ENCODE measurements at regions not wholly inside any gene's neighbourhood (a gene's known extent, or its start where the extent isn't known, plus 50 kb on each side); places are given as distances from the start of the nearest gene placed in this dataset.

GRCh38 chr12:68499616-68500015 is 111.1 kb upstream of the RAP1B start:
- no peak for ATAC-seq
- DNase-seq = no peak
- H3K9me2 ChIP-seq (replicated peaks; ENCODE audit: low read length) = 0 out of 2 replicates have a peak, but pooled peaks cover 4% of the 10 kb centered on the region
- CTCF ChIA-PET = no interaction called here
- no peak overlapping the region for H3K4me2 ChIP-seq (ENCODE audit: low read length)
- no peaks in the 10 kb centered on the region for H3K4me1 ChIP-seq (ENCODE audit: insufficient read depth, low read length)
- POLR2A ChIA-PET (ENCODE audit: unreplicated experiment) = no interaction called here
- no peaks in the 10 kb centered on the region for H3K9me3 ChIP-seq (ENCODE audit: low read length)
- no peaks in the 10 kb centered on the region for H3K36me3 ChIP-seq (ENCODE audit: low read depth, low read length)
- H4K20me1 ChIP-seq (ENCODE audit: low read length) = no peaks in the 10 kb centered on the region
- no peaks in the 10 kb centered on the region for H3F3A ChIP-seq (ENCODE audit: low read length, unreplicated experiment)
- no peaks in the 10 kb centered on the region for H3K27me3 ChIP-seq (ENCODE audit: low read length)
- no peak overlapping the region for H3K4me3 ChIP-seq (ENCODE audit: low read length)
- no peak overlapping the region for H3K27ac ChIP-seq (ENCODE audit: low read length)
- no peaks in the 10 kb centered on the region for H3K79me2 ChIP-seq (ENCODE audit: low read length)
- TF ChIP-seq EZH2 (IDR thresholded peaks at IDR 0.05; ENCODE audit: low read length, unreplicated experiment) = no peak
- TF ChIP-seq, protein P1, sequence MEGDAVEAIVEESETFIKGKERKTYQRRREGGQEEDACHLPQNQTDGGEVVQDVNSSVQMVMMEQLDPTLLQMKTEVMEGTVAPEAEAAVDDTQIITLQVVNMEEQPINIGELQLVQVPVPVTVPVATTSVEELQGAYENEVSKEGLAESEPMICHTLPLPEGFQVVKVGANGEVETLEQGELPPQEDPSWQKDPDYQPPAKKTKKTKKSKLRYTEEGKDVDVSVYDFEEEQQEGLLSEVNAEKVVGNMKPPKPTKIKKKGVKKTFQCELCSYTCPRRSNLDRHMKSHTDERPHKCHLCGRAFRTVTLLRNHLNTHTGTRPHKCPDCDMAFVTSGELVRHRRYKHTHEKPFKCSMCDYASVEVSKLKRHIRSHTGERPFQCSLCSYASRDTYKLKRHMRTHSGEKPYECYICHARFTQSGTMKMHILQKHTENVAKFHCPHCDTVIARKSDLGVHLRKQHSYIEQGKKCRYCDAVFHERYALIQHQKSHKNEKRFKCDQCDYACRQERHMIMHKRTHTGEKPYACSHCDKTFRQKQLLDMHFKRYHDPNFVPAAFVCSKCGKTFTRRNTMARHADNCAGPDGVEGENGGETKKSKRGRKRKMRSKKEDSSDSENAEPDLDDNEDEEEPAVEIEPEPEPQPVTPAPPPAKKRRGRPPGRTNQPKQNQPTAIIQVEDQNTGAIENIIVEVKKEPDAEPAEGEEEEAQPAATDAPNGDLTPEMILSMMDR (conservative IDR thresholded peaks at IDR 0.05; ENCODE audit: low read depth, low read length) = no peak
- TF ChIP-seq EZH2phosphoT487 (IDR thresholded peaks at IDR 0.05; ENCODE audit: borderline replicate concordance, low read length) = no peak
- H3K9ac ChIP-seq (ENCODE audit: low read length) = no peak overlapping the region
- BruUV-seq (replicated peaks) = no TSS peak
- no peak overlapping the region for H2AFZ ChIP-seq (ENCODE audit: low read length)
- intact Hi-C loops (cut with micrococcal nuclease) = no loop called here

GRCh38 chr12:68501226-68501625 is 109.5 kb upstream of the RAP1B start:
- BruUV-seq (replicated peaks) = no TSS peak
- CTCF ChIA-PET = interaction anchor here (0.6 kb wide), 2 partner anchors 18 to 367 kb away, joined by 3 to 4 read pairs; no protein-coding TSS in a partner anchor
- no peak overlapping the region for H3K27ac ChIP-seq (ENCODE audit: low read length)
- TF ChIP-seq EZH2phosphoT487 (IDR thresholded peaks at IDR 0.05; ENCODE audit: borderline replicate concordance, low read length) (no peak), EZH2 (IDR thresholded peaks at IDR 0.05; ENCODE audit: low read length, unreplicated experiment) (no peak)
- TF ChIP-seq, protein P1 (conservative IDR thresholded peaks at IDR 0.05; ENCODE audit: low read depth, low read length) = no peak
- H3K79me2 ChIP-seq (ENCODE audit: low read length) = no peaks in the 10 kb centered on the region
- H3K9me3 ChIP-seq (ENCODE audit: low read length) = no peaks in the 10 kb centered on the region
- H2AFZ ChIP-seq (ENCODE audit: low read length) = no peak overlapping the region
- H3F3A ChIP-seq (ENCODE audit: low read length, unreplicated experiment) = no peaks in the 10 kb centered on the region
- ATAC-seq (no peak), DNase-seq (no peak)
- 0 out of 2 replicates have a peak, but pooled peaks cover 4% of the 10 kb centered on the region for H3K9me2 ChIP-seq (replicated peaks; ENCODE audit: low read length)
- no peak overlapping the region for H3K4me3 ChIP-seq (ENCODE audit: low read length)
- H3K27me3 ChIP-seq (ENCODE audit: low read length) = no peaks in the 10 kb centered on the region
- no peaks in the 10 kb centered on the region for H3K4me1 ChIP-seq (ENCODE audit: insufficient read depth, low read length)
- no peak overlapping the region for H3K9ac ChIP-seq (ENCODE audit: low read length)
- intact Hi-C loops (cut with micrococcal nuclease) = no loop called here
- POLR2A ChIA-PET (ENCODE audit: unreplicated experiment) = no interaction called here
- no peaks in the 10 kb centered on the region for H4K20me1 ChIP-seq (ENCODE audit: low read length)
- no peaks in the 10 kb centered on the region for H3K36me3 ChIP-seq (ENCODE audit: low read depth, low read length)
- H3K4me2 ChIP-seq (ENCODE audit: low read length) = no peak overlapping the region

DNA sequence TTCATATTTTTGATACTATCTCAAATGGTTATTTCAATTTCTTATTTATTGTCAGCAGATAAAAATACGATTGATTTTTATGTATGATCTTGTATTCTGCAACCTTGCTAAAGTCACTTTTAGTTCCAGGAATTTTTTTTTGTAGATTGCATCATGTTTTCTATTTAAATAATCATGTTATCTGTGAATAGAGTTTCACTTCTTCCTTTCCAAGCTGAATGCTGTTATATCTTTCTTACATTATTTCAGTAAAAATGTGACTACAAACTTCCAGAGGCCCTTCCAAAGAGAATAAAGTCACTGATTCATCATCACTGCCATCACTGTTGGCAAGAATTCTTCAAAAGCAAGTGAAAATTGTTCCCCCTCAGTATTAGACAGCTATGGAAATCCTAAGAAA is 104.7 kb upstream of the RAP1B start:
- no peak for ATAC-seq
- intact Hi-C loops (cut with micrococcal nuclease) = no loop called here
- TF ChIP-seq, protein P1 (conservative IDR thresholded peaks at IDR 0.05; ENCODE audit: low read depth, low read length) = no peak
- TF ChIP-seq EZH2phosphoT487 (IDR thresholded peaks at IDR 0.05; ENCODE audit: borderline replicate concordance, low read length) (no peak), EZH2 (IDR thresholded peaks at IDR 0.05; ENCODE audit: low read length, unreplicated experiment) (no peak)
- no peaks in the 10 kb centered on the region for H3K9me3 ChIP-seq (ENCODE audit: low read length)
- H4K20me1 ChIP-seq (ENCODE audit: low read length) = no peaks in the 10 kb centered on the region
- no peaks in the 10 kb centered on the region for H3K4me1 ChIP-seq (ENCODE audit: insufficient read depth, low read length)
- no peaks in the 10 kb centered on the region for H3K9me2 ChIP-seq (replicated peaks; ENCODE audit: low read length)
- H3K4me2 ChIP-seq (ENCODE audit: low read length) = no peak overlapping the region
- no peaks in the 10 kb centered on the region for H3F3A ChIP-seq (ENCODE audit: low read length, unreplicated experiment)
- DNase-seq = no peak
- H3K36me3 ChIP-seq (ENCODE audit: low read depth, low read length) = no peaks in the 10 kb centered on the region
- no peak overlapping the region for H3K27ac ChIP-seq (ENCODE audit: low read length)
- no TSS peak for BruUV-seq (replicated peaks)
- ChIA-PET POLR2A (ENCODE audit: unreplicated experiment) (no interaction called here), CTCF (no interaction called here)
- H3K9ac ChIP-seq (ENCODE audit: low read length) = no peak overlapping the region
- H2AFZ ChIP-seq (ENCODE audit: low read length) = no peak overlapping the region
- H3K79me2 ChIP-seq (ENCODE audit: low read length) = no peaks in the 10 kb centered on the region
- no peaks in the 10 kb centered on the region for H3K27me3 ChIP-seq (ENCODE audit: low read length)
- no peak overlapping the region for H3K4me3 ChIP-seq (ENCODE audit: low read length)
